Colonic mucosa (tissue), 4 donors: ENCODE measurements at regions not wholly inside any gene's neighbourhood (a gene's known extent, or its start where the extent isn't known, plus 50 kb on each side); places are given as distances from the start of the nearest gene placed in this dataset.

Source experiments
- DNase-seq: peaks from one replicate; pipeline ENCODE4 v3.0.0-alpha.2; 2020
- H3K27ac ChIP-seq: fragments of 200-600 bp; one replicate; pipeline ENCODE4 v1.8.0; 2021
- H3K27me3 ChIP-seq: fragments of 200-600 bp; one replicate; pipeline ENCODE4 v1.8.0; 2021
- H3K36me3 ChIP-seq: fragments of 200-600 bp; one replicate; pipeline ENCODE4 v1.8.0; 2021
- H3K4me1 ChIP-seq: fragments of 200-600 bp; one replicate; pipeline ENCODE4 v1.8.0; 2021; ENCODE audit warnings: mild to moderate bottlenecking
- H3K4me3 ChIP-seq: fragments of 200-600 bp; one replicate; pipeline ENCODE4 v1.8.0; 2021
- H3K9ac ChIP-seq, 2 donors: one replicate each; pipeline ENCODE4 v1.7.0; 2013; ENCODE audit warnings: control low read depth in 2 of 2, low read depth in 2 of 2, low read length in 2 of 2
- H3K9me3 ChIP-seq: fragments of 200-600 bp; one replicate; pipeline ENCODE4 v1.8.0; 2021
- CTCF ChIP-seq: fragments of 200-600 bp; IDR thresholded peaks from one replicate; pipeline ENCODE4 v1.8.0; 2022; ENCODE audit warnings: antibody characterized with exemption, mild to moderate bottlenecking
- intact Hi-C: fragments of 100-400 bp; cut with DNase I; formaldehyde crosslinking; loops from one replicate; pipeline ENCODE4 v1.14.1; 2022
- donor health status: healthy.
- donor health status: DM: no; HTN: no; CAD: no.
- donor health status: DM: no; HTN: no; CAD: no.

- H3K9me3 ChIP-seq: no peaks in the 10 kb centered on the region
- no peak overlapping the region for H3K9ac ChIP-seq
- no peak for DNase-seq
- TF ChIP-seq CTCF: no peak
- H3K4me1 ChIP-seq: no peaks in the 10 kb centered on the region
- intact Hi-C loops: no loop called here
- H3K4me3 ChIP-seq: no peak overlapping the region
- no peaks in the 10 kb centered on the region for H3K36me3 ChIP-seq
- H3K27ac ChIP-seq: no peak overlapping the region
- H3K27me3 ChIP-seq: no peaks in the 10 kb centered on the region
These were observed 205.1 kb upstream of the RGMB start for GRCh38 chr5:98568336-98568735.

GRCh38 chr5:98569288-98569687 lies 204.2 kb upstream of the RGMB start:
- no peak for TF ChIP-seq CTCF
- no peaks in the 10 kb centered on the region for H3K9me3 ChIP-seq
- no peaks in the 10 kb centered on the region for H3K27me3 ChIP-seq
- H3K27ac ChIP-seq: no peak overlapping the region
- no peak for DNase-seq
- no peak overlapping the region for H3K4me3 ChIP-seq
- no peaks in the 10 kb centered on the region for H3K4me1 ChIP-seq
- H3K36me3 ChIP-seq: no peaks in the 10 kb centered on the region
- intact Hi-C loops: no loop called here
- H3K9ac ChIP-seq: no peak overlapping the region

GRCh38 chr5:98570010-98570409 lies 203.5 kb upstream of the RGMB start:
- DNase-seq: no peak
- TF ChIP-seq CTCF: no peak
- Histone ChIP-seq H3K27me3 (no peaks in the 10 kb centered on the region), H3K9me3 (no peaks in the 10 kb centered on the region), H3K4me1 (no peaks in the 10 kb centered on the region), H3K9ac (no peak overlapping the region), H3K27ac (no peak overlapping the region), H3K4me3 (no peak overlapping the region), H3K36me3 (no peaks in the 10 kb centered on the region)
- intact Hi-C loops: no loop called here

GRCh38 chr5:98570661-98571191 lies 202.7 kb upstream of the RGMB start:
- H3K9ac ChIP-seq: no peak overlapping the region
- intact Hi-C loops: no loop called here
- H3K4me3 ChIP-seq: no peak overlapping the region
- H3K4me1 ChIP-seq: no peaks in the 10 kb centered on the region
- no peak for DNase-seq
- no peaks in the 10 kb centered on the region for H3K27me3 ChIP-seq
- no peak for TF ChIP-seq CTCF
- no peaks in the 10 kb centered on the region for H3K36me3 ChIP-seq
- H3K27ac ChIP-seq: no peak overlapping the region
- no peaks in the 10 kb centered on the region for H3K9me3 ChIP-seq

- intact Hi-C loops: no loop called here
- no peak for TF ChIP-seq CTCF
- H3K9me3 ChIP-seq: no peaks in the 10 kb centered on the region
- no peaks in the 10 kb centered on the region for H3K4me1 ChIP-seq
- H3K27ac ChIP-seq: peak overlapping the region; percentile 41
- DNase-seq: no peak
- no peak overlapping the region for H3K4me3 ChIP-seq
- H3K36me3 ChIP-seq: no peaks in the 10 kb centered on the region
- no peak overlapping the region for H3K9ac ChIP-seq
- H3K27me3 ChIP-seq: no peaks in the 10 kb centered on the region
These were observed 199.6 kb upstream of the RGMB start for GRCh38 chr5:98573834-98574320.
